K562 (cell line): ENCODE measurements at regions not wholly inside any gene's neighbourhood (a gene's known extent, or its start where the extent isn't known, plus 50 kb on each side); places are given as distances from the start of the nearest gene placed in this dataset.

Experiments
- ATAC-seq: fragments of 200-7000 bp; cut with Tn5 transposase; 3 replicates; pipeline ENCODE4 v1.9.1; 2020; ENCODE audit warnings: moderate library complexity
- BruUV-seq: library from RNA; stranded (reverse); fragments of 400-500 nt; replicated peaks from 2 replicates; lab custom pipeline; 2021; lab: Mats Ljungman, UMichigan
- CTCF ChIA-PET: fragments of 300-600 bp; formaldehyde crosslinking; extraction: SDS; loops from one replicate; lab custom pipeline; 2021; ENCODE audit warnings: low intra/inter-chr PET ratio; lab: Yijun Ruan, JAX
- POLR2A ChIA-PET: fragments of 300-600, 350-650 bp; sonication (Branson Sonifier 250); formaldehyde crosslinking; extraction: SDS; loops from one replicate; lab custom pipeline; 2021; ENCODE audit warnings: antibody characterized with exemption, inconsistent platforms; lab: Yijun Ruan, JAX
- DNase-seq, 4 experiments: peaks; one replicate each; pipeline versions ENCODE4 v3.0.0 to v3.0.0-alpha.2; 2011 to 2018; ENCODE audit warnings: low spot score in 3 of 4, mixed read lengths in 3 of 4; ENCODE audit errors: extremely low read depth in 1 of 4
- FAIRE-seq: peaks from 2 replicates; lab custom pipeline; 2011; peaks lifted over from hg19 to GRCh38; lab: Jason Lieb, UNC
- H2AFZ ChIP-seq: 2 replicates; pipeline ENCODE4 v1.6.0; 2011; ENCODE audit warnings: low read depth, low read length, control low read depth, inconsistent platforms
- H3K27ac ChIP-seq: fragments of 200-600 bp; 3 replicates; pipeline ENCODE4 v1.8.0; 2011; ENCODE audit warnings: low read depth, mild to moderate bottlenecking, control low read depth, inconsistent platforms, low read length, moderate library complexity, mixed read lengths; ENCODE audit errors: extremely low read depth
- H3K27me3 ChIP-seq, 2 experiments: fragments of 300-600 bp in 1 of 2; 2 replicates in 1 of 2; 3 replicates in 1 of 2; pipeline versions ENCODE4 v1.6.0 to v1.8.0; 2011; ENCODE audit warnings: inconsistent platforms in 2 of 2, low read length in 2 of 2, mild to moderate bottlenecking in 1 of 2, mixed read lengths in 1 of 2, moderate library complexity in 1 of 2; ENCODE audit not compliant: control insufficient read depth in 2 of 2, insufficient read depth in 2 of 2
- H3K36me3 ChIP-seq: fragments of 300-600 bp; 3 replicates; pipeline ENCODE4 v1.8.0; 2011; ENCODE audit warnings: mild to moderate bottlenecking, low read length, inconsistent platforms; ENCODE audit not compliant: control insufficient read depth, insufficient read depth
- H3K4me1 ChIP-seq, 2 experiments: fragments of 200-600 bp in 1 of 2; replicated peaks in 1 of 2; 2 replicates in 1 of 2; 3 replicates in 1 of 2; pipeline versions ENCODE4 v1.5.1 to v1.8.0; 2011; ENCODE audit warnings: inconsistent platforms in 2 of 2, low read length in 2 of 2, mild to moderate bottlenecking in 1 of 2, mixed read lengths in 1 of 2, moderate library complexity in 1 of 2; ENCODE audit not compliant: control insufficient read depth in 2 of 2, insufficient read depth in 2 of 2
- H3K4me2 ChIP-seq: 2 replicates; pipeline ENCODE4 v1.6.1; 2011; ENCODE audit warnings: low read length, control low read depth, inconsistent platforms, mixed read lengths; ENCODE audit not compliant: insufficient read depth
- H3K4me3 ChIP-seq: fragments of 200-600 bp; sonication (generic), shearing (Covaris generic); 2 replicates; pipeline ENCODE4 v1.5.1; 2016; ENCODE audit warnings: control low read depth, inconsistent platforms
- H3K79me2 ChIP-seq: fragments of 200-600 bp; 3 replicates; pipeline ENCODE4 v1.8.0; 2011; ENCODE audit warnings: low read length, inconsistent platforms; ENCODE audit not compliant: control insufficient read depth, insufficient read depth
- H3K9ac ChIP-seq, 2 experiments: 2 replicates each; pipeline versions ENCODE4 v1.6.0 to v1.6.1; 2011; ENCODE audit warnings: low read depth in 2 of 2, low read length in 2 of 2, control low read depth in 1 of 2, inconsistent platforms in 1 of 2, mild to moderate bottlenecking in 1 of 2, mixed read lengths in 1 of 2; ENCODE audit not compliant: insufficient read depth in 1 of 2
- H3K9me1 ChIP-seq: one replicate; pipeline ENCODE4 v1.6.0; 2011; ENCODE audit warnings: inconsistent platforms, mild to moderate bottlenecking, low read length, moderate library complexity; ENCODE audit not compliant: control insufficient read depth, insufficient read depth
- H3K9me3 ChIP-seq: replicated peaks from 2 replicates; pipeline ENCODE4 v1.5.1; 2011; ENCODE audit warnings: low read depth, low read length, inconsistent platforms; ENCODE audit not compliant: control insufficient read depth, insufficient read depth
- H4K20me1 ChIP-seq: replicated peaks from 2 replicates; pipeline ENCODE4 v1.6.1; 2011; ENCODE audit warnings: low read length, inconsistent platforms, mixed read lengths; ENCODE audit not compliant: control insufficient read depth, insufficient read depth
- CEBPZ ChIP-seq: fragments of 150-350 bp; IDR thresholded peaks from 2 replicates; pipeline ENCODE4 v1.6.1; 2014; ENCODE audit warnings: low read depth, mild to moderate bottlenecking, low read length, borderline replicate concordance
- ELK1 ChIP-seq: sonication (generic); formaldehyde crosslinking; IDR thresholded peaks from 2 replicates; pipeline ENCODE4 v1.8.1; 2022; ENCODE audit warnings: missing genetic modification reagents
- EWSR1 ChIP-seq: fragments of 450-650 bp; IDR thresholded peaks from 2 replicates; pipeline ENCODE4 v1.6.1; 2018; ENCODE audit warnings: borderline replicate concordance, mild to moderate bottlenecking, low read depth, moderate library complexity; ENCODE audit not compliant: partially characterized antibody
- FUS ChIP-seq: fragments of 200-400 bp; formaldehyde crosslinking; optimal IDR thresholded peaks from 2 replicates; pipeline ENCODE3; 2017; ENCODE audit warnings: low read depth, low read length
- HDAC2 ChIP-seq: fragments of 450-650 bp; IDR thresholded peaks from 2 replicates; pipeline ENCODE4 v1.6.1; 2016; ENCODE audit warnings: mild to moderate bottlenecking
- IRF9 ChIP-seq: fragments of 450-650 bp; IDR thresholded peaks from 2 replicates; pipeline ENCODE4 v1.6.1; 2016; ENCODE audit warnings: missing biosample characterization, missing genetic modification characterization
- MAFG ChIP-seq: fragments of 450-650 bp; conservative IDR thresholded peaks from 2 replicates; pipeline ENCODE4 v1.6.1; 2016; ENCODE audit warnings: missing genetic modification characterization, missing compliant biosample characterization
- ZNF124 ChIP-seq: sonication (generic); formaldehyde crosslinking; IDR thresholded peaks from 2 replicates; pipeline ENCODE4 v1.8.1; 2022; ENCODE audit warnings: missing genetic modification reagents
- WGBS: fragments of 100-300 bp; shearing (Covaris generic); methylation state at CpG from one replicate; pipeline ENCODE4 v1.1.6; 2016; ENCODE audit warnings: low coverage, mixed read lengths; ENCODE audit not compliant: insufficient coverage; ENCODE audit errors: missing lambda C conversion rate; 5-methylcytosine and 5-hydroxymethylcytosine counted together
- in situ Hi-C: fragments of 300-500 bp; cut with MboI; formaldehyde crosslinking; loops from 4 replicates; pipeline ENCODE4 v1.15.0; 2018; ENCODE audit warnings: inconsistent platforms, mixed read lengths
- intact Hi-C: fragments of 100-400 bp; cut with micrococcal nuclease; formaldehyde crosslinking; loops from 2 replicates; pipeline ENCODE4 v1.14.2; 2022

GRCh38 chr5:158470764-158471534 is 612.0 kb upstream of the CLINT1 start:
- ATAC-seq: no peak
- Histone ChIP-seq H4K20me1 (no peaks in the 10 kb centered on the region), H3K9ac (no peak overlapping the region), H3K9me3 (no peaks in the 10 kb centered on the region), H3K4me2 (no peak overlapping the region), H3K9me1 (no peaks in the 10 kb centered on the region), H3K4me1 (no peaks in the 10 kb centered on the region), H3K36me3 (no peaks in the 10 kb centered on the region), H3K27me3 (no peaks in the 10 kb centered on the region), H3K4me3 (no peak overlapping the region), H2AFZ (no peak overlapping the region), H3K79me2 (no peaks in the 10 kb centered on the region), H3K27ac (no peak overlapping the region)
- no peak for FAIRE-seq
- BruUV-seq: no TSS peak
- WGBS: 2% methylated on average over 5 of the region's 5 CpGs
- TF ChIP-seq ELK1 (CRISPR knock-in tag): no peak
- ChIA-PET POLR2A (interaction anchor here (0.7 kb wide), 1 partner anchor 199 kb away, joined by 3 read pairs; no protein-coding TSS in a partner anchor), CTCF (no interaction called here)
- in situ Hi-C loops: no loop called here
- intact Hi-C loops: no loop called here
- DNase-seq: no peak

- Histone ChIP-seq H3K79me2 (no peaks in the 10 kb centered on the region), H3K4me1 (no peaks in the 10 kb centered on the region), H3K9ac (no peak overlapping the region), H3K9me3 (no peaks in the 10 kb centered on the region), H4K20me1 (no peaks in the 10 kb centered on the region), H2AFZ (no peak overlapping the region), H3K27me3 (no peaks in the 10 kb centered on the region), H3K36me3 (no peaks in the 10 kb centered on the region), H3K27ac (no peak overlapping the region), H3K4me3 (no peak overlapping the region), H3K9me1 (no peaks in the 10 kb centered on the region), H3K4me2 (no peak overlapping the region)
- intact Hi-C loops: no loop called here
- in situ Hi-C loops: no loop called here
- ChIA-PET POLR2A (no interaction called here), CTCF (no interaction called here)
- BruUV-seq: no TSS peak
- no peak for FAIRE-seq
- WGBS: 0% methylated on average over 2 of the region's 2 CpGs
- ATAC-seq: no peak
- no peak for DNase-seq
- TF ChIP-seq EWSR1 (no peak), MAFG (tag) (no peak), IRF9 (tag) (no peak), FUS (no peak), HDAC2 (no peak), ZNF124 (CRISPR knock-in tag) (no peak), CEBPZ (no peak)
Measured at GRCh38 chr5:158468444-158468843, 609.5 kb upstream of the CLINT1 start.
